SK-N-SH treated with all-trans-retinoic acid at 6 μM for 48 hours (cell line): ENCODE measurements at regions not wholly inside any gene's neighbourhood (a gene's known extent, or its start where the extent isn't known, plus 50 kb on each side); places are given as distances from the start of the nearest gene placed in this dataset.
A peak's percentile ranks its signal among the peaks of the same experiment; 100 is the strongest.

ENCODE experiments used
- ATAC-seq: fragments of 200-7000 bp; cut with Tn5 transposase; 3 replicates; pipeline ENCODE4 v1.9.1; 2020; ENCODE audit warnings: mild to moderate bottlenecking, moderate library complexity
- ARNTL ChIP-seq: fragments of 450-650 bp; formaldehyde crosslinking; IDR thresholded peaks from 2 replicates; pipeline ENCODE4 v1.5.0; 2020; ENCODE audit warnings: low read depth, mild to moderate bottlenecking, moderate library complexity, borderline replicate concordance
- BACH2 ChIP-seq: fragments of 250-450 bp; sonication (Bioruptor Pico); IDR thresholded peaks from 2 replicates; pipeline ENCODE4 v1.9.0; 2021; ENCODE audit warnings: mild to moderate bottlenecking, borderline replicate concordance
- CREB5 ChIP-seq: fragments of 250-450 bp; sonication (Bioruptor Pico); IDR thresholded peaks from 2 replicates; pipeline ENCODE4 v1.5.1; 2020; ENCODE audit warnings: low read depth, mild to moderate bottlenecking, moderate library complexity
- CSRNP3 ChIP-seq: fragments of 250-450 bp; sonication (Bioruptor Pico); IDR thresholded peaks from 2 replicates; pipeline ENCODE4 v1.5.1; 2021; ENCODE audit warnings: mild to moderate bottlenecking, moderate library complexity
- GLIS3 ChIP-seq: fragments of 250-450 bp; sonication (Bioruptor Pico); IDR thresholded peaks from 2 replicates; pipeline ENCODE4 v1.5.0; 2020; ENCODE audit warnings: mild to moderate bottlenecking, moderate library complexity
- OSR1 ChIP-seq: fragments of 250-450 bp; sonication (Bioruptor Pico); IDR thresholded peaks from 2 replicates; pipeline ENCODE4 v1.8.0; 2022; ENCODE audit warnings: moderate library complexity, mild to moderate bottlenecking, inconsistent platforms
- PATZ1 ChIP-seq: fragments of 250-450 bp; sonication (Bioruptor Pico); IDR thresholded peaks from 2 replicates; pipeline ENCODE4 v1.8.0; 2020; ENCODE audit warnings: mild to moderate bottlenecking, moderate library complexity, borderline replicate concordance
- POU6F1 ChIP-seq: fragments of 250-450 bp; sonication (Bioruptor Pico); IDR thresholded peaks from 2 replicates; pipeline ENCODE4 v1.8.0; 2021; ENCODE audit warnings: low read depth, mild to moderate bottlenecking, moderate library complexity, borderline replicate concordance
- PPARA ChIP-seq: fragments of 250-450 bp; sonication (Bioruptor Pico); IDR thresholded peaks from 2 replicates; pipeline ENCODE4 v1.5.0; 2020; ENCODE audit warnings: mild to moderate bottlenecking, borderline replicate concordance
- RARB ChIP-seq: fragments of 250-450 bp; sonication (Bioruptor Pico); IDR thresholded peaks from 2 replicates; pipeline ENCODE4 v1.8.0; 2021; ENCODE audit warnings: mild to moderate bottlenecking, moderate library complexity
- TCF4 ChIP-seq: fragments of 250-450 bp; sonication (Bioruptor Pico); IDR thresholded peaks from 2 replicates; pipeline ENCODE4 v1.8.0; 2021; ENCODE audit warnings: mild to moderate bottlenecking, moderate library complexity, borderline replicate concordance
- TOX ChIP-seq: fragments of 250-450 bp; sonication (Bioruptor Pico); IDR thresholded peaks from 2 replicates; pipeline ENCODE4 v1.8.0; 2021; ENCODE audit warnings: mild to moderate bottlenecking, moderate library complexity, borderline replicate concordance
- TSHZ2 ChIP-seq: fragments of 250-450 bp; sonication (Bioruptor Pico); IDR thresholded peaks from 2 replicates; pipeline ENCODE4 v1.5.0; 2020; ENCODE audit warnings: mild to moderate bottlenecking, moderate library complexity
- ZFP3 ChIP-seq: fragments of 250-450 bp; sonication (Bioruptor Pico); IDR thresholded peaks from 2 replicates; pipeline ENCODE4 v1.5.0; 2020; ENCODE audit warnings: mild to moderate bottlenecking, moderate library complexity
- ZNF565 ChIP-seq: fragments of 450-650 bp; formaldehyde crosslinking; conservative IDR thresholded peaks from 2 replicates; pipeline ENCODE4 v1.5.0; 2020; ENCODE audit warnings: low read depth, mild to moderate bottlenecking, moderate library complexity
- ZNF70 ChIP-seq: fragments of 450-650 bp; formaldehyde crosslinking; IDR thresholded peaks from 2 replicates; pipeline ENCODE4 v1.5.0; 2020; ENCODE audit warnings: mild to moderate bottlenecking, moderate library complexity
- ZNF8 ChIP-seq: fragments of 450-650 bp; formaldehyde crosslinking; IDR thresholded peaks from 2 replicates; pipeline ENCODE4 v1.5.0; 2020; ENCODE audit warnings: mild to moderate bottlenecking, moderate library complexity

- no peak for TF ChIP-seq PPARA (CRISPR knock-in tag)
- TF ChIP-seq CSRNP3 (CRISPR knock-in tag) = no peak
- no peak for TF ChIP-seq ZNF70 (CRISPR knock-in tag)
Observed at GRCh38 chr11:110909336-110909735, 197.1 kb upstream of the ARHGAP20 start.

GRCh38 chr11:110908401-110909105, 196.3 kb upstream of the ARHGAP20 start:
- no peak for TF ChIP-seq TOX (CRISPR knock-in tag)
- no peak for TF ChIP-seq ZNF8 (CRISPR knock-in tag)
- TF ChIP-seq GLIS3 (CRISPR knock-in tag) = no peak
- no peak for TF ChIP-seq TSHZ2 (CRISPR knock-in tag)
- TF ChIP-seq ZNF565 (CRISPR knock-in tag) = no peak
- no peak for TF ChIP-seq BACH2 (CRISPR knock-in tag)
- no peak for TF ChIP-seq ARNTL (CRISPR knock-in tag)
- no peak for TF ChIP-seq POU6F1 (CRISPR knock-in tag)
- TF ChIP-seq OSR1 (CRISPR knock-in tag) = no peak
- no peak for TF ChIP-seq ZFP3
- TF ChIP-seq TCF4 (CRISPR knock-in tag) = no peak
- peak; percentile 84 for ATAC-seq

More at GRCh38 chr11:110909336-110909735, 197.1 kb upstream of the ARHGAP20 start:
- ATAC-seq = no peak

GRCh38 chr11:110907629-110908028, 195.4 kb upstream of the ARHGAP20 start:
- peak; percentile 80 for ATAC-seq
- TF ChIP-seq ARNTL (CRISPR knock-in tag) (no peak), PATZ1 (CRISPR knock-in tag) (no peak), RARB (CRISPR knock-in tag) (0 out of 2 replicates have a peak, but pooled peaks have one; percentile 28), ZFP3 (no peak), PPARA (CRISPR knock-in tag) (no peak), TCF4 (CRISPR knock-in tag) (no peak), CREB5 (CRISPR knock-in tag) (no peak), OSR1 (CRISPR knock-in tag) (no peak), TSHZ2 (CRISPR knock-in tag) (no peak)
